KMS-11 (cell line): ENCODE measurements at regions not wholly inside any gene's neighbourhood (a gene's known extent, or its start where the extent isn't known, plus 50 kb on each side); places are given as distances from the start of the nearest gene placed in this dataset.

ENCODE experiments used
- H2AFZ ChIP-seq: fragments of 200-600 bp; sonication (generic); 2 replicates; pipeline ENCODE4 v1.6.1; 2016; ENCODE audit warnings: antibody characterized with exemption, mixed run types, low read depth
- H3K27ac ChIP-seq: fragments of 200-600 bp; sonication (generic); 2 replicates; pipeline ENCODE4 v1.6.1; 2016; ENCODE audit warnings: mild to moderate bottlenecking, mixed run types
- H3K27me3 ChIP-seq: fragments of 200-600 bp; sonication (generic); 2 replicates; pipeline ENCODE4 v1.6.1; 2017; ENCODE audit warnings: mild to moderate bottlenecking, low read depth, mixed run types, moderate library complexity; ENCODE audit not compliant: insufficient read depth
- H3K36me3 ChIP-seq: fragments of 200-600 bp; sonication (generic); 2 replicates; pipeline ENCODE4 v1.6.1; 2017; ENCODE audit warnings: mild to moderate bottlenecking, mixed run types; ENCODE audit not compliant: insufficient read depth
- H3K4me1 ChIP-seq: fragments of 200-600 bp; sonication (generic); 2 replicates; pipeline ENCODE4 v1.6.1; 2016; ENCODE audit warnings: mild to moderate bottlenecking, low read depth, mixed run types; ENCODE audit not compliant: poor library complexity, severe bottlenecking
- H3K4me2 ChIP-seq: fragments of 200-600 bp; sonication (generic); 2 replicates; pipeline ENCODE4 v1.7.0; 2016; ENCODE audit warnings: mild to moderate bottlenecking, mixed run types
- H3K4me3 ChIP-seq: fragments of 200-600 bp; sonication (generic); IDR thresholded peaks from 2 replicates; pipeline ENCODE4 v1.6.1; 2017; ENCODE audit warnings: low read depth, low read length, mixed read lengths; ENCODE audit not compliant: insufficient read depth
- H3K79me2 ChIP-seq: fragments of 200-600 bp; sonication (generic); 2 replicates; pipeline ENCODE4 v1.6.1; 2016; ENCODE audit warnings: low read depth, mixed run types; ENCODE audit not compliant: insufficient read depth
- H3K9ac ChIP-seq: fragments of 200-600 bp; sonication (generic); 2 replicates; pipeline ENCODE4 v1.6.1; 2016; ENCODE audit warnings: mild to moderate bottlenecking, mixed run types
- H4K20me1 ChIP-seq: fragments of 200-600 bp; sonication (generic); 2 replicates; pipeline ENCODE4 v1.6.1; 2016; ENCODE audit warnings: mild to moderate bottlenecking, mixed run types; ENCODE audit not compliant: insufficient read depth
- CTCF ChIP-seq: fragments of 200-600 bp; sonication (generic); conservative IDR thresholded peaks from 2 replicates; pipeline ENCODE4 v1.6.1; 2017; ENCODE audit warnings: low read depth, mild to moderate bottlenecking, antibody characterized with exemption, low read length, moderate library complexity, mixed read lengths

GRCh38 chr2:14219306-14219705 lies 413.2 kb upstream of the LRATD1 start:
- H3K36me3 ChIP-seq: no peaks in the 10 kb centered on the region
- H3K27ac ChIP-seq: no peak overlapping the region
- H4K20me1 ChIP-seq: no peaks in the 10 kb centered on the region
- no peak overlapping the region for H2AFZ ChIP-seq
- no peak for TF ChIP-seq CTCF
- no peak overlapping the region for H3K9ac ChIP-seq
- H3K4me1 ChIP-seq: no peaks in the 10 kb centered on the region
- no peak overlapping the region for H3K4me3 ChIP-seq
- H3K79me2 ChIP-seq: no peaks in the 10 kb centered on the region
- no peak overlapping the region for H3K4me2 ChIP-seq
- H3K27me3 ChIP-seq: no peaks in the 10 kb centered on the region

- H3K4me1 ChIP-seq: no peaks in the 10 kb centered on the region
- H2AFZ ChIP-seq: no peak overlapping the region
- no peak overlapping the region for H3K27ac ChIP-seq
- no peak overlapping the region for H3K4me2 ChIP-seq
- H3K4me3 ChIP-seq: no peak overlapping the region
- no peaks in the 10 kb centered on the region for H3K79me2 ChIP-seq
- no peaks in the 10 kb centered on the region for H3K27me3 ChIP-seq
- no peaks in the 10 kb centered on the region for H4K20me1 ChIP-seq
- no peaks in the 10 kb centered on the region for H3K36me3 ChIP-seq
- TF ChIP-seq CTCF: no peak
- H3K9ac ChIP-seq: no peak overlapping the region
Observed at GRCh38 chr2:14220101-14220500, 412.4 kb upstream of the LRATD1 start.

- H3K27ac ChIP-seq: no peak overlapping the region
- H3K36me3 ChIP-seq: no peaks in the 10 kb centered on the region
- no peak overlapping the region for H3K4me2 ChIP-seq
- no peaks in the 10 kb centered on the region for H3K4me1 ChIP-seq
- no peak overlapping the region for H3K9ac ChIP-seq
- no peaks in the 10 kb centered on the region for H3K27me3 ChIP-seq
- no peak for TF ChIP-seq CTCF
- H4K20me1 ChIP-seq: no peaks in the 10 kb centered on the region
- H3K79me2 ChIP-seq: no peaks in the 10 kb centered on the region
- no peak overlapping the region for H3K4me3 ChIP-seq
- H2AFZ ChIP-seq: no peak overlapping the region
Observed at GRCh38 chr2:14221466-14221865, 411.1 kb upstream of the LRATD1 start.

GRCh38 chr2:14223576-14223975 lies 408.9 kb upstream of the LRATD1 start:
- Histone ChIP-seq H3K4me3 (no peak overlapping the region), H3K27ac (no peak overlapping the region), H3K4me2 (no peak overlapping the region), H3K9ac (no peak overlapping the region), H3K4me1 (no peaks in the 10 kb centered on the region), H2AFZ (no peak overlapping the region), H3K79me2 (no peaks in the 10 kb centered on the region), H3K27me3 (no peaks in the 10 kb centered on the region), H4K20me1 (no peaks in the 10 kb centered on the region), H3K36me3 (no peaks in the 10 kb centered on the region)
- no peak for TF ChIP-seq CTCF
